ENCODE measurements at regions not wholly inside any gene's neighbourhood (a gene's known extent, or its start where the extent isn't known, plus 50 kb on each side); places are given as distances from the start of the nearest gene placed in this dataset.

DNA sequence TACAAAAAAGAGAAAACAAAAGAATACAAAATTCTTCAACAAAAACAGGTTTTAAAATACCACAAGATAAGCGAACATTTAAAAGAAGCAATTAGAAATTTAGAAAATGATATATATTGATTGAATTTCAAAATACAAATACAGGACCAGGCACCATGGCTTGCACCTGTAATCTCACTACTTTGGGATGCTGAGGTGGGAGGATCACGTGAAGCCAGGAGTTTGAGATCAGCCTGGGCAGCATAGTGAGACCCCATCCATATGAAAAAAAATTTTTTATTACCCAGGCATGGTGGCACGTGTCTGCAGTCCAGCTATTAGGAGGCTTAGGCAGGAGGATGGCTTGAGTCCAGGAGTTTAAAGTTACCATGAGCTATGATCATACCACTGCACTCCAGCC, 109.9 kb upstream of the SLC30A5 start:
- no peak for ATAC-seq
- Histone ChIP-seq H3K9ac (ENCODE audit: low read length) (no peak overlapping the region), H3K4me1 (ENCODE audit: control insufficient read depth in 1 of 2, insufficient read depth in 2 of 2, low read length in 2 of 2) (no peaks in the 10 kb centered on the region), H2AFZ (ENCODE audit: low read depth, low read length, poor library complexity, severe bottlenecking) (no peak overlapping the region), H3K9me2 (ENCODE audit: insufficient read depth) (no peaks in the 10 kb centered on the region), H3K27me3 (ENCODE audit: insufficient read depth, low read length) (no peaks in the 10 kb centered on the region), H3K4me2 (ENCODE audit: low read length) (no peak overlapping the region), H3K79me2 (ENCODE audit: insufficient read depth, low read length) (no peaks in the 10 kb centered on the region), H3K9me3 (ENCODE audit: control insufficient read depth in 1 of 2, insufficient read depth in 1 of 2, low read depth in 1 of 2, low read length in 2 of 2) (no peaks in the 10 kb centered on the region), H3K27ac (ENCODE audit: low read depth, low read length) (no peak overlapping the region), H3K4me3 (replicated peaks in 1 of 2; ENCODE audit: low read depth in 1 of 2, low read length in 2 of 2) (no peak overlapping the region), H3K36me3 (ENCODE audit: control insufficient read depth in 1 of 2, insufficient read depth in 2 of 2, low read length in 2 of 2) (no peaks in the 10 kb centered on the region), H4K20me1 (ENCODE audit: insufficient read depth) (no peaks in the 10 kb centered on the region)
- CTCF ChIA-PET = no interaction called here
- intact Hi-C loops (cut with micrococcal nuclease) = no loop called here
- RAD21 ChIA-PET (ENCODE audit: low non-redundant PET in 1 of 2, low total read pairs in 2 of 2, uncharacterized antibody in 2 of 2, unreplicated experiment in 2 of 2) = no interaction called here
- no peak for DNase-seq (ENCODE audit: low read depth, low spot score)
- no TSS peak for BruUV-seq (replicated peaks)
- POLR2A ChIA-PET = no interaction called here
- TF ChIP-seq SIN3A (IDR thresholded peaks at IDR 0.05; ENCODE audit: low read depth) (no peak), JUND (IDR thresholded peaks at IDR 0.05) (no peak), ELF1 (IDR thresholded peaks at IDR 0.05; ENCODE audit: borderline replicate concordance, low read depth) (no peak), SRF (IDR thresholded peaks at IDR 0.05; ENCODE audit: low read depth) (no peak), EGR1 (IDR thresholded peaks at IDR 0.05; ENCODE audit: low read depth) (no peak), TCF7L2 (IDR thresholded peaks at IDR 0.05; ENCODE audit: borderline replicate concordance, extremely low read depth, insufficient read depth, insufficient read length) (no peak), POLR2AphosphoS5 (IDR thresholded peaks at IDR 0.05; ENCODE audit: low read depth, low read length) (no peak), SP1 (IDR thresholded peaks at IDR 0.05; ENCODE audit: low read depth) (no peak), FOSL1 (IDR thresholded peaks at IDR 0.05; ENCODE audit: low read depth) (no peak), YY1 (IDR thresholded peaks at IDR 0.05; ENCODE audit: extremely low read depth, insufficient replicate concordance, low read depth, low read length) (no peak), EZH2 (IDR thresholded peaks at IDR 0.05) (no peak), CEBPB (IDR thresholded peaks at IDR 0.05; ENCODE audit: low read depth) (no peak), POLR2A (IDR thresholded peaks at IDR 0.05; ENCODE audit: borderline replicate concordance, extremely low read depth, insufficient read depth, insufficient read length) (no peak)
- TF ChIP-seq, protein P1, sequence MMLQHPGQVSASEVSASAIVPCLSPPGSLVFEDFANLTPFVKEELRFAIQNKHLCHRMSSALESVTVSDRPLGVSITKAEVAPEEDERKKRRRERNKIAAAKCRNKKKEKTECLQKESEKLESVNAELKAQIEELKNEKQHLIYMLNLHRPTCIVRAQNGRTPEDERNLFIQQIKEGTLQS (IDR thresholded peaks at IDR 0.05) = no peak
- TF ChIP-seq, protein P2, sequence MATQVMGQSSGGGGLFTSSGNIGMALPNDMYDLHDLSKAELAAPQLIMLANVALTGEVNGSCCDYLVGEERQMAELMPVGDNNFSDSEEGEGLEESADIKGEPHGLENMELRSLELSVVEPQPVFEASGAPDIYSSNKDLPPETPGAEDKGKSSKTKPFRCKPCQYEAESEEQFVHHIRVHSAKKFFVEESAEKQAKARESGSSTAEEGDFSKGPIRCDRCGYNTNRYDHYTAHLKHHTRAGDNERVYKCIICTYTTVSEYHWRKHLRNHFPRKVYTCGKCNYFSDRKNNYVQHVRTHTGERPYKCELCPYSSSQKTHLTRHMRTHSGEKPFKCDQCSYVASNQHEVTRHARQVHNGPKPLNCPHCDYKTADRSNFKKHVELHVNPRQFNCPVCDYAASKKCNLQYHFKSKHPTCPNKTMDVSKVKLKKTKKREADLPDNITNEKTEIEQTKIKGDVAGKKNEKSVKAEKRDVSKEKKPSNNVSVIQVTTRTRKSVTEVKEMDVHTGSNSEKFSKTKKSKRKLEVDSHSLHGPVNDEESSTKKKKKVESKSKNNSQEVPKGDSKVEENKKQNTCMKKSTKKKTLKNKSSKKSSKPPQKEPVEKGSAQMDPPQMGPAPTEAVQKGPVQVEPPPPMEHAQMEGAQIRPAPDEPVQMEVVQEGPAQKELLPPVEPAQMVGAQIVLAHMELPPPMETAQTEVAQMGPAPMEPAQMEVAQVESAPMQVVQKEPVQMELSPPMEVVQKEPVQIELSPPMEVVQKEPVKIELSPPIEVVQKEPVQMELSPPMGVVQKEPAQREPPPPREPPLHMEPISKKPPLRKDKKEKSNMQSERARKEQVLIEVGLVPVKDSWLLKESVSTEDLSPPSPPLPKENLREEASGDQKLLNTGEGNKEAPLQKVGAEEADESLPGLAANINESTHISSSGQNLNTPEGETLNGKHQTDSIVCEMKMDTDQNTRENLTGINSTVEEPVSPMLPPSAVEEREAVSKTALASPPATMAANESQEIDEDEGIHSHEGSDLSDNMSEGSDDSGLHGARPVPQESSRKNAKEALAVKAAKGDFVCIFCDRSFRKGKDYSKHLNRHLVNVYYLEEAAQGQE (IDR thresholded peaks at IDR 0.05; ENCODE audit: low read depth) = no peak
- TF ChIP-seq, protein P3, sequence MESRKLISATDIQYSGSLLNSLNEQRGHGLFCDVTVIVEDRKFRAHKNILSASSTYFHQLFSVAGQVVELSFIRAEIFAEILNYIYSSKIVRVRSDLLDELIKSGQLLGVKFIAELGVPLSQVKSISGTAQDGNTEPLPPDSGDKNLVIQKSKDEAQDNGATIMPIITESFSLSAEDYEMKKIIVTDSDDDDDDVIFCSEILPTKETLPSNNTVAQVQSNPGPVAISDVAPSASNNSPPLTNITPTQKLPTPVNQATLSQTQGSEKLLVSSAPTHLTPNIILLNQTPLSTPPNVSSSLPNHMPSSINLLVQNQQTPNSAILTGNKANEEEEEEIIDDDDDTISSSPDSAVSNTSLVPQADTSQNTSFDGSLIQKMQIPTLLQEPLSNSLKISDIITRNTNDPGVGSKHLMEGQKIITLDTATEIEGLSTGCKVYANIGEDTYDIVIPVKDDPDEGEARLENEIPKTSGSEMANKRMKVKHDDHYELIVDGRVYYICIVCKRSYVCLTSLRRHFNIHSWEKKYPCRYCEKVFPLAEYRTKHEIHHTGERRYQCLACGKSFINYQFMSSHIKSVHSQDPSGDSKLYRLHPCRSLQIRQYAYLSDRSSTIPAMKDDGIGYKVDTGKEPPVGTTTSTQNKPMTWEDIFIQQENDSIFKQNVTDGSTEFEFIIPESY (IDR thresholded peaks at IDR 0.05; ENCODE audit: extremely low read depth, insufficient replicate concordance, low read length) = no peak

Measured in HCT116 (cell line).